Breast epithelium (tissue), 3 donors: ENCODE measurements at regions not wholly inside any gene's neighbourhood (a gene's known extent, or its start where the extent isn't known, plus 50 kb on each side); places are given as distances from the start of the nearest gene placed in this dataset.
"Not testable (repeated sequence)": the region's sequence is repeated elsewhere in the genome, so short reads cannot be mapped to it uniquely, and the experiment has no call there.

Experiments used
- POLR2A ChIP-seq: fragments of 450-650 bp; IDR thresholded peaks from one replicate; pipeline ENCODE4 v1.6.1; 2016; ENCODE audit warnings: antibody characterized with exemption, mild to moderate bottlenecking, moderate library complexity
- POLR2AphosphoS5 ChIP-seq, 3 donors: sonication (generic); formaldehyde crosslinking; IDR thresholded peaks; one replicate each; pipeline ENCODE4 v1.6.1; 2017; ENCODE audit warnings: antibody characterized with exemption in 3 of 3

- not testable (repeated sequence) for TF ChIP-seq POLR2A; POLR2AphosphoS5 (IDR thresholded peaks at IDR 0.05)
Measured at GRCh38 chr4:107409872-107410271, 310.2 kb downstream of the PAPSS1 start.
